Spleen (tissue), 7 donors: ENCODE measurements at regions not wholly inside any gene's neighbourhood (a gene's known extent, or its start where the extent isn't known, plus 50 kb on each side); places are given as distances from the start of the nearest gene placed in this dataset.

Source experiments
- CTCF ChIP-seq, 11 experiments: fragments of 200-600 bp in 7 of 11; fragments of 450-650 bp in 4 of 11; sonication (generic) in 4 of 11; IDR thresholded peaks in 8 of 11; conservative IDR thresholded peaks in 3 of 11; 1 replicate in 7 of 11; 2 replicates in 4 of 11; pipeline versions ENCODE4 v1.4.0 to v1.8.0; 2016 to 2021; ENCODE audit warnings: antibody characterized with exemption in 11 of 11, inconsistent platforms in 4 of 11, mild to moderate bottlenecking in 1 of 11
- POLR2A ChIP-seq, 3 donors: fragments of 450-650 bp; IDR thresholded peaks; one replicate each; pipeline ENCODE4 v1.5.1; 2017; ENCODE audit warnings: antibody characterized with exemption in 3 of 3, mild to moderate bottlenecking in 1 of 3
- donor health status: DM: no; HTN: no; CAD: no; lungs with moderate emphysema.
- donor health status: DM: no; HTN: no; CAD: no.
- donor health status: DM: no; HTN: no; CAD: no.

DNA sequence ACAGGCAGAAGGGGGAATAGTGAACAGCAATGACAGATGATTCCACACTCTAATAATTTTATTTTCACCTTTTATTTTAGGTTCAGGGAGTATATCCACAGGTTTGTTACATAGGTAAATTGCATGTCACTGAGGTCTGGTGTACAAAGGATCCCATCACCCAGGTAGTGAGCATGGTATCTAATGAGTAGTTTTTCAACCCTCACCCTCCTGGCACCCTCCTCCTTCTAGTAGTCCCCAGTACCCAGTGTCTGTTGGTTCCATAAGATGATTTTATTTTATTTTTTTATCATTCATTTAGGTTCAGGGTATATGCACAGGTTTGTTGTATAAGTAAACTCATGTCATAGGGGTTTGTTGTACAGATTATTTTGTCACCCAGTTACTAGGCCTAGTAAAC lies 58.6 kb upstream of the UGT8 start:
- TF ChIP-seq CTCF (IDR thresholded peaks at IDR 0.05 in 8 of 11, conservative IDR thresholded peaks at IDR 0.05 in 3 of 11): no peak
- TF ChIP-seq POLR2A (IDR thresholded peaks at IDR 0.05): no peak
